Small intestine (tissue), 7 donors: ENCODE measurements at regions not wholly inside any gene's neighbourhood (a gene's known extent, or its start where the extent isn't known, plus 50 kb on each side); places are given as distances from the start of the nearest gene placed in this dataset.

Experiments used
- DNase-seq, 2 donors: peaks; one replicate each; pipeline versions ENCODE4 v3.0.0 to v3.0.0-alpha.2; 2013
- FAIRE-seq: peaks from 2 replicates; lab custom pipeline; 2012; peaks lifted over from hg19 to GRCh38; lab: Jason Lieb, UNC
- H3K27ac ChIP-seq, 3 donors: one replicate each; pipeline ENCODE4 v1.5.1; 2013; ENCODE audit warnings: low read length in 2 of 3, mild to moderate bottlenecking in 2 of 3, control low read depth in 1 of 3, inconsistent platforms in 1 of 3, low read depth in 1 of 3, moderate library complexity in 1 of 3
- H3K27me3 ChIP-seq, 3 donors: one replicate each; pipeline ENCODE4 v1.6.1; 2013; ENCODE audit warnings: low read length in 3 of 3, inconsistent platforms in 1 of 3; ENCODE audit not compliant: control insufficient read depth in 3 of 3, insufficient read depth in 3 of 3
- H3K36me3 ChIP-seq, 3 donors: one replicate each; pipeline ENCODE4 v1.6.1; 2013; ENCODE audit warnings: low read length in 3 of 3, inconsistent platforms in 1 of 3, low read depth in 1 of 3, mild to moderate bottlenecking in 1 of 3, moderate library complexity in 1 of 3; ENCODE audit not compliant: control insufficient read depth in 3 of 3, insufficient read depth in 2 of 3
- H3K4me1 ChIP-seq, 3 donors: one replicate each; pipeline ENCODE4 v1.6.1; 2013; ENCODE audit warnings: low read length in 2 of 3, inconsistent platforms in 1 of 3, low read depth in 1 of 3, mild to moderate bottlenecking in 1 of 3, moderate library complexity in 1 of 3; ENCODE audit not compliant: control insufficient read depth in 3 of 3, insufficient read depth in 2 of 3
- H3K4me3 ChIP-seq, 3 donors: one replicate each; pipeline ENCODE4 v1.5.1; 2013; ENCODE audit warnings: low read length in 3 of 3, control low read depth in 1 of 3, inconsistent platforms in 1 of 3, low read depth in 1 of 3, mild to moderate bottlenecking in 1 of 3, moderate library complexity in 1 of 3
- H3K9me3 ChIP-seq, 2 donors: one replicate each; pipeline ENCODE4 v1.6.1; 2013; ENCODE audit warnings: low read depth in 1 of 2, low read length in 1 of 2; ENCODE audit not compliant: control insufficient read depth in 2 of 2, insufficient read depth in 1 of 2
- WGBS, 3 donors: extraction: QIAGEN DNeasy Blood & Tissue Kit; methylation state at CpG; one replicate each; pipeline ENCODE4 v1.1.7; 2013; 5-methylcytosine and 5-hydroxymethylcytosine counted together
- donor health status: healthy with polysubstance abuse.
- donor health status: control.
- donor health status: control.
- donor health status: Bipolar disorder and iron deficiency.
- donor health status: healthy.

DNA sequence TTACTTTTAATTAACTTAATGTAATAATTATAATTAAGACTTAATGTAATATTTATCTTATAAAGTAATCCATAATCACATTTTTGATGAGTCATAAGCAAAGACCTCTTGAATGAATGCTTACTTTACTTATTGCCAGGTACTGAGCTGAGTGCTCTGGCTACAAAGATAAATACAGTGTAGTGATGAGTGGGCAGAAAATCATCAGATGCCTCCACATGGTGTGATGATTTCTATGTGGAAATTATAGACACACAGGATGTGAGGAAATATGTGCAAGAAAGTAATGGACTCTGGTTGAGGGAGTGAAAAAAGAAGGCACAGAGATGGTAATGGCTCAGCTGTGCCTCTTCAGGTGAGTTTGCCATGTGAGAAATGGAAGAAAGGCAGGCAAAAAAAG, 422.6 kb upstream of the CD180 start:
- FAIRE-seq (no peak), DNase-seq (no peak)
- no peaks in the 10 kb centered on the region for H3K36me3 ChIP-seq

DNA sequence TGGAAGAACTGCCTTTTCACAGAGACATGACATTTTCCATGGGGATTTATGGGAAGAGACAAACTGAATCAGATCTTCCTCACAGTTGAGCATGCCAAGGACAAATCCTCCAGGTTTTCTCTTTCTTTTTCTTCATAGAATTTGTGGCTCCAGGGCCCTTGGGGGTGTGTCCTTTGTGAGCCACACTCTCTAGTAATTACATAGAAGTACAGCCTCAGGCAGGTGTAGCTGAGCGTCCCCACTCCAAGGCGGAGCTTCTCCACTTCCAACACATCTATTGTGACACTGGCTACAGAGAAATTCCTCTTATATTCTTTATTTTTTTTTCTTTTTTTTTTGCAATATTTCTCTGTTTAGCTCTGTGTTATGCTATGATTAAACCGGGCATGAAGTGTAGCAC, 420.5 kb upstream of the CD180 start:
- no peak for FAIRE-seq
- no peak overlapping the region for H3K27ac ChIP-seq

More for the DNA sequence above, 422.6 kb upstream of the CD180 start:
- H3K27ac ChIP-seq, result no peak overlapping the region
- H3K4me3 ChIP-seq, result no peak overlapping the region
- peaks cover 2 to 13% (median 2%) of the 10 kb centered on the region in 3 donors for H3K4me1 ChIP-seq
- H3K9me3 ChIP-seq, result no peaks in the 10 kb centered on the region
- H3K27me3 ChIP-seq, result no peaks in the 10 kb centered on the region

DNA sequence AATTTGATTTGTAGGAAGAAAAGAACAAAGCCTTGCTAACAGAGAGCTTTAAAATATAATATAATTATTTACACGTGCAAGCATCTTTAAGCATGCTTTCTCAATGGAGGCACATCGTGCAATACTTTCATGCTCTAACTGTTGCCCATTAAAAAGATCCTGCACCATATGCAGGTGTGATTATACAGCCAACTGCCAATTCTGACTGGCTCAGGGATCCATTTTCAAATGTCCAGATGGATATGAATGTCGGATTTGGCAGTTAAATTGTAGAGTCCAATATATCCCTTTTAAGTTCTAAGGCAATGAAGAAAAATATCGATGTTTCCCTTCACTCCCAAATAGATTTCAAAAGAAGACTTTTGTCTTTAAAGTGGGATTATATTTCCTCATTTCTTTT, 416.4 kb upstream of the CD180 start:
- H3K27ac ChIP-seq, result no peak overlapping the region
- H3K4me1 ChIP-seq, result no peaks in the 10 kb centered on the region
- H3K36me3 ChIP-seq, result no peaks in the 10 kb centered on the region
- DNase-seq (no peak), FAIRE-seq (no peak)
- WGBS, 3 donors, result 75 to 90% (median 90%) methylated on average over 4 of the region's 4 CpGs
- no peaks in the 10 kb centered on the region for H3K9me3 ChIP-seq
- H3K27me3 ChIP-seq, result peaks cover 0 to 2% (median 0%) of the 10 kb centered on the region in 3 donors
- no peak overlapping the region for H3K4me3 ChIP-seq

More for the DNA sequence above, 420.5 kb upstream of the CD180 start:
- Histone ChIP-seq H3K4me1 (peaks cover 0 to 13% (median 2%) of the 10 kb centered on the region in 3 donors), H3K9me3 (no peaks in the 10 kb centered on the region), H3K36me3 (no peaks in the 10 kb centered on the region), H3K27me3 (no peaks in the 10 kb centered on the region), H3K4me3 (no peak overlapping the region)
- no peak for DNase-seq
- 76 to 82% (median 79%) methylated on average over 3 of the region's 3 CpGs for WGBS, 3 donors

DNA sequence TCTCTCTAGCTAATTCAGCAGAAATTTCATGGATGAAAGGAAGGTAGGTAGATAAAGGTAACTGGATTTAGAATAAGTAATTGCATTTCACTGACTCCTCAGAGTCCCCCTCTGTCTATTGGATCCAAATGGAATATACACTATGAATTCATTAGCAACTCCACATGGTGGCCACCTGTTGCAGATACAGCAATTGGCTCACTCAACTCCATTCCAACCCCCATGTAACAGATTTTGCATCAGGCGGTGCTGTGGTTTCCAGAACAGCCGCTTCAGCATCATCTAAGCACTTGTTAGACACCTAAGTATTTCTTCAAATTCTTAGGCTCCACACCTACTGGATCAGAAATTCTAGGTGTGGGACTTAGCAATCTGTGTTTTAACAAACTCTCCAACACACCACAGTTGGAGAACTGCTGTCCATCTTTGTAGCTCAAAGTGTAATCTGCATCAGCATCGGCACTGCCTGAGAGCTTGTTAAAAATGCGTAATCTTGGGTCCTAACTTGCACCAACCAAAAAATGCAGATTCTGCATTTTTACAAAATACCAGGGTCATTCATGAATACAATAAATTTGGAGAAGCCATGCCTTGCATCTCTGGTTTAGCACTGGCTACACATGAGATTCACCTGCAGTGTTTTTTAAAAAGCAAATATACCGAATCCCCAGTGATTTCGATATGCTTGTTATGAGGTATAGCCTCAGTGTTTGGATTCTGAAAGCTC, 413.8 kb upstream of the CD180 start:
- FAIRE-seq, result no peak
- Histone ChIP-seq H3K4me1 (peaks cover 0 to 12% (median 0%) of the 10 kb centered on the region in 3 donors), H3K27me3 (peaks cover 0 to 2% (median 0%) of the 10 kb centered on the region in 3 donors), H3K4me3 (no peak overlapping the region), H3K36me3 (no peaks in the 10 kb centered on the region), H3K9me3 (no peaks in the 10 kb centered on the region), H3K27ac (no peak overlapping the region)
- no peak for DNase-seq
- 79 to 93% (median 87%) methylated on average over 6 of the region's 6 CpGs for WGBS, 3 donors

DNA sequence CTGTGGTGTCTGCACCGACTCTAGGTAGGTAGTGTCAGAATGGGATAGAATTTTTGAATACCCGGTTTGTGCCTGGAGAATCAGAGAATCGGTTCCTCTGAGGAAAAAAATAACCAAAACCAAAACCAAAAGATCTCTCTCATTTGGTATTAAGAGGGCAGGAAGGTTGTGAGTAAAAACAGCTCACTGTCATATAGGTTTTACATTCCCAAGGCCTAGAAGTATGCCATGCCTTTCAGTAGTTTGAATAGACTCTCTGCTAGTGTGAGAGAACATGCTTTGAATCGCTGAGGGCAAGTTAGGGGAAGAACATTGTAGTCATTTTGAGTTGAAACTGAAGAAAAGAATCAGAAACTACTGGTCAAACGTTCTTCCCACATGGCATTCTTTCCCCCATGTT, 411.4 kb upstream of the CD180 start:
- Histone ChIP-seq H3K4me3 (no peak overlapping the region), H3K9me3 (peaks cover 0 to 14% of the 10 kb centered on the region in 2 donors), H3K27ac (no peak overlapping the region), H3K27me3 (peaks cover 0 to 2% (median 0%) of the 10 kb centered on the region in 3 donors), H3K36me3 (no peaks in the 10 kb centered on the region), H3K4me1 (peaks cover 0 to 16% (median 0%) of the 10 kb centered on the region in 3 donors)
- FAIRE-seq, result no peak
- no peak for DNase-seq
- WGBS, 3 donors, result 81 to 87% (median 85%) methylated on average over 5 of the region's 5 CpGs

DNA sequence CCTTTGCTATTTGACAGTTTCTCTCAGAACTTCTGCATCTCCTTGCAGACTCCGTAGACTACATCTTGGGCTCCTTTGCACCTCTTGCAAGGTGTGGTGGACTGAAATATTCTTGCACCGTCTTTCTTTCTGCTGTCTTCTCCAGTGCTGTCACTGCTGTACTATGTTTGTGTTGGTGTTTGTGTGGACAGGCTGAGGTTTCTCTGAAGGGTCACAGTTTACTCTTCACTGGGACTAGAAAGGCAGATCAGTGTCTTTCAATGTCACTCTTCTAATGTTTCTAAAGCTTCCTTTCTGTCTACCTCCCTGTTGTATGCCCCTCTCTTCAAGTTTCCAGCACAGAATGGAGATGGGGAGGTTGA, 410.0 kb upstream of the CD180 start:
- no peaks in the 10 kb centered on the region for H3K36me3 ChIP-seq
- H3K27me3 ChIP-seq, result no peaks in the 10 kb centered on the region
- 81 to 88% (median 84%) methylated on average over 2 of the region's 2 CpGs for WGBS, 3 donors
- DNase-seq, result no peak
- FAIRE-seq, result no peak
- H3K4me1 ChIP-seq, result peaks cover 0 to 16% (median 0%) of the 10 kb centered on the region in 3 donors
- peaks cover 0 to 16% of the 10 kb centered on the region in 2 donors for H3K9me3 ChIP-seq
- no peak overlapping the region for H3K4me3 ChIP-seq
- no peak overlapping the region for H3K27ac ChIP-seq

DNA sequence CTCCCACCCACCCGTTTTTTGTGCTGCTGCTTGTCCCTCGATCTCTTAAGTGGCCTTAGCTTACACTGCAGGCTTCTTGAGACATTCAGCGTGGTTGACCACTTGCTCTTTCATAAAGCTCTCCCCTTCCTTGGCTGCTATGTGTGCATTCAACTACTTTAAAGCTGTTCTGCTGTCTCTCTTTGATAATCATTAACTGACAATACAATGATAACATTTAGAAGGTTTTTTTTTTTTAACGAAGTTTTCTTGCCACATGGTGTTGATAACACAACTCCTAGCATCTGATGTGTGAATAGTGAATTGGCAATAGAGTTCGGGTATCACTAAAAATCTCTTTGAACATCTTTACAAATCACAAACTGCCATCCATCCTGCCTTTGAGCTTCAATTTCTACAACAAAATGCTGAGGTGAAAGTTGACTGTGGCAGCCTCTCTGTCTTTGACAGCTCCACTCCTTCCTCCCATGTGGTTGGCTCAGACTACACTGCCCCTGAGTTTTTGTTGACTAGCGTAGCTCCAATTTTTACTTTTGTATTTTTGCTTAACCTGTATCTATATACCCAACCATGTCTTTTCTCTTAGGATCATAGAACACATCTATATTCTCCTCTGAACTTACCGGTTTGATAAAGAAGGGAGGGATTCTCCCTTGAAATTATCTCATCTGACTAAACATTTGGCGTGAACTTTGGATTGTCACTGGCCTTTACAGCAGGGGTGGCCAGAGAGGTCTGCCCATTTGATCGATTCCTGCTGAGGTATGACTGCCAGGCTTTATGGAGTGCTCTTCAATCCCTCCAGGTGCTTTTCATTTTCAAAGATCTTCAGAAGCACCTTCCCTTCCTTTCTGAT, 409.4 kb upstream of the CD180 start:
- no peak for FAIRE-seq
- 19 to 52% (median 36%) methylated on average over 9 of the region's 9 CpGs for WGBS, 3 donors
- no peaks in the 10 kb centered on the region for H3K36me3 ChIP-seq
- peaks cover 0 to 16% (median 0%) of the 10 kb centered on the region in 3 donors for H3K4me1 ChIP-seq
- peak; percentile 10 to 46 for DNase-seq
- peaks cover 0 to 16% of the 10 kb centered on the region in 2 donors for H3K9me3 ChIP-seq
- H3K27ac ChIP-seq, result no peak overlapping the region
- H3K4me3 ChIP-seq, result no peak overlapping the region
- H3K27me3 ChIP-seq, result no peaks in the 10 kb centered on the region

DNA sequence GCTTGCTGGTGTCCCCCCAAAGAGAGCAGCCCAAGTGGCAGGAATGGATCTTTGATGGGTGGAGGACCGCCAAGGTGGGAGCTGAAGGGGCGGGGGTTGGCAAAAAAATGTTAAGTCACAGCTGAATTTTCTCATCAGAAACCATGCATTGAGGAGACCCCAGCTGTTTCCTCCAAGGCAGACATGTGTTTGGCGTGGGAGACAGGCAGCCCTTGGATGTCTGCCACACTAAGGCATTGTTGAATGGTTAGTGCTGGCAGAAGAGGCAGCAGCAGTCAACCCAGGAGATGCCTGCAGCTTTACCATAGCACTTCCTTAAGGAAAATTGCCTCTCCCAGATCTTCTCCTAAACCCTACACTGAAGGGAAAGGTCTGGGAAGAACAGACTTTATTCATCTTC, 394.9 kb upstream of the CD180 start:
- H3K27me3 ChIP-seq, result no peaks in the 10 kb centered on the region
- no peak overlapping the region for H3K27ac ChIP-seq
- H3K4me3 ChIP-seq, result no peak overlapping the region
- 71 to 90% (median 87%) methylated on average over 3 of the region's 3 CpGs for WGBS, 3 donors
- no peak for FAIRE-seq
- no peaks in the 10 kb centered on the region for H3K36me3 ChIP-seq
- H3K4me1 ChIP-seq, result no peaks in the 10 kb centered on the region
- DNase-seq, result no peak
- no peaks in the 10 kb centered on the region for H3K9me3 ChIP-seq
